GM18868 (cell line): ENCODE measurements at regions not wholly inside any gene's neighbourhood (a gene's known extent, or its start where the extent isn't known, plus 50 kb on each side); places are given as distances from the start of the nearest gene placed in this dataset.

Experiments used
- ATAC-seq: cut with Tn5 transposase; IDR thresholded peaks from one replicate; pipeline ENCODE4 v1.9.1; 2021; ENCODE audit warnings: mild to moderate bottlenecking, moderate library complexity; ENCODE audit not compliant: unreplicated experiment

DNA sequence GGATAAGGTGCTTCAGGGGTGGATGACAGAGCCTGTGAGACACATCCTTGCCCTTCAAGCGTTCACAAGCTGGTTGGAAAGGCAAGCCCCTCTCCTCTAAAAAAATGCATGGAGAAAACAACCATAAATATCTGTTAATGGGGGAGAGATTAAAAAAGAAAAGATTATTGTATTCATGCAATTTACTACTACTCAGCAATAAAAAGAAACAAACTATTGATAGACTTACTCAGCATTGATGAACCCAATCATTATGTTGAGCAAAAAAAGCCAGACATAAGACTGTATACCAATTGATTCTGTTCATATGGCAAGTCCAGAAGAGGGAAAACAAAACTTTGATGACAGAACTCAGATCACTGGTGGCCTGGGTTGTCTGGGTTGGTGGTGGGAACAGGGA is 138.7 kb upstream of the IRF2BP2 start:
- no peak for ATAC-seq

DNA sequence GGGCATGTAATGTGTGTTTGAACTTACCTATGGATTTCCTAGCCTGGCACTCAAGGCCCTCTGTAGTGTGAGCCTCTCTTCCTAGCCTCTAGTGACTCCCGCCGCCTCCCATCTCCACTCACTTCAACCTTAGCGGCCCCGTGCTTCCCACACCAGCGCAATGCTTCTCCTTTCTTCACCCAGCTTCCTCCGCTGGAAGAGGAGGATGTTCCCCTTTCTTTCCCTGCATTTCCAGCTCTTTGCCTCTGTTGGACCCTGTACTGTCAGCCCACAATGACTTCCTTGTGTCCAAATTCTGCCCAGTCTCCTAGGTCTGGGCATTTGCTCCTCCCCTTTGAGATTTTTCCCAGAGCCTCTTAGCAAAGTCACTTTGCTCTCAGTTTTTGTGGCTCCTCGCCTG is 138.1 kb upstream of the IRF2BP2 start:
- ATAC-seq: no peak

DNA sequence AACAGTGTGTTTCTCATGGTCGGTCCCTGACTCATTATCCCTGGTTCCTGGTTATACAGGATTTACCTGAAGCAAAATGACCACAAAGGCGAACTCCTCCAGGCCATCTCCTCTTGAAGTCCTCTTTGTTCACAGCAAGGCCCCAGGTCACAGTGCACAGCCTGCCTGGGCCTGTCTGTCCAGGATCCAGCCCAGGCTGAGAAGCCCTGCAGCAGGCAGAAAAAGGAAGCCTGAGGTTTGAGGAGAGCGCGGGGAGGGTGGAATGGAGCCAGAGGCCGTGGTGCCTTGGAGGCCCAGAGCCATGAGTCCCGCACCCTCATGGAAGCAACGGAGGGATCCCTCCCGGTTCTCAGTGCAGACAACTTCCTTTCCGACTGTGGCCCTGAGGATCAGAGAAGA is 136.8 kb upstream of the IRF2BP2 start:
- ATAC-seq: no peak

DNA sequence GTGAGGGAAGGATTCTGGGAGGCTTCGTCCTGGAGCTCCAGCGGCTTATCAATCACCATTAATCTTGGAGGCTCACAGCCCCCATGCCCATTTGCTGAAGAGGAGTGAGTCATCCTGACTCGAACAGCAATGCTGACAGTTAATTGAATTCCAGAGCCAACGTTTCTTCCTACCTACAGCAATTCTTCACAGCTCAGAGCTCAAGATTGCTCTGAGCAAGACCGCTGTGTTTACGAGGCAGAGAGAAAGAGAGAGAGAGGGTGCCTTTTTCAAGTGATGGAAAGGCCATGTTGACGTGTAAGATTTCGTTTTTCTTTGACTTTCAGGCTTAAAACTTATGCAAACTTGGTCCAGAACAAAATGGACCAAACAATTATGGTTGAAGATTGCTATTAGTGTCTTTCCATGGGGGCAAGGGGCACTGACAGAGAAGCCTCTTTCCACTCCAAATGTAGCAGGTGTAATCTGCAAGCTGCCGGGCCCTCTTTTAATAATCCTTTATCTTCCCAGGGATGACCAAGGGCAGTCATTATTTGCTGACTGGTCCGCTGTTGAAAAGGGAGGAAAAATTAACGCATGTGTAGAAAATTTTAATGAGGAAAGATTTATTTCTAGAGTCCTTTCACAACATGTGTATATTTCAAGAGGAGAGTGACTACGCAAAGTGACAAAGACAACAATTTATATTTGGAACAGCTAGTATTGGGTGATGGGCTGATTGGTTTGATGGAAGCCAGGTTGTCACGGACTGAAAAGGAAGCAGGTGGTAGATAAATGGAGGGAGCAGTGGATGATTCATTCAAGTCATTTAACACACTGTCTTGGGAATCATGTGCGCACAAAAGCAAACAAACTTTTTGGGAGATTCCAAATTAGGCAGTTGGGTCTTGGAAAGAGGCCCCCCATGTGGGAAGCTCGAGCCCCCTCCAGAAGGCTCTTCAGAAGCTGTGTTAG is 136.1 kb upstream of the IRF2BP2 start:
- ATAC-seq: no peak

DNA sequence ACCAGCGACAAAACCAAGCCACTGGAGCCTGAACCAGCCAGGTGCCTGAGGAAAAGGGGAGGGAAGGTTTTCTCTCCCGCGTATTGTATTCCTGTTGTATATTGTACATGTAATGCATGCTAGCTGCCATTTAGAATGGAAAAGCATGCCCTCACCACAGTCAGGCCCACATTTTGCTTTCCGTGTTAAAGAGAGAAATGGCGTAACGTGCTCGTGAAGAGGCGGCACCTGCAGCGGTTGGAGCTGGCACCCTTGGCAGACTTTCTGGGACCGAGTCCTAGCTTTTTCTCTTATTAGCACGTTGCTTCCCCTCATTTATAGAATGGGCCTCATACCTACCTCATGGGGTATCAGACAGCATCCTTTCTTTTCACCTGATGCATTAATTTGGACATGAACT is 135.3 kb upstream of the IRF2BP2 start:
- ATAC-seq: no peak

DNA sequence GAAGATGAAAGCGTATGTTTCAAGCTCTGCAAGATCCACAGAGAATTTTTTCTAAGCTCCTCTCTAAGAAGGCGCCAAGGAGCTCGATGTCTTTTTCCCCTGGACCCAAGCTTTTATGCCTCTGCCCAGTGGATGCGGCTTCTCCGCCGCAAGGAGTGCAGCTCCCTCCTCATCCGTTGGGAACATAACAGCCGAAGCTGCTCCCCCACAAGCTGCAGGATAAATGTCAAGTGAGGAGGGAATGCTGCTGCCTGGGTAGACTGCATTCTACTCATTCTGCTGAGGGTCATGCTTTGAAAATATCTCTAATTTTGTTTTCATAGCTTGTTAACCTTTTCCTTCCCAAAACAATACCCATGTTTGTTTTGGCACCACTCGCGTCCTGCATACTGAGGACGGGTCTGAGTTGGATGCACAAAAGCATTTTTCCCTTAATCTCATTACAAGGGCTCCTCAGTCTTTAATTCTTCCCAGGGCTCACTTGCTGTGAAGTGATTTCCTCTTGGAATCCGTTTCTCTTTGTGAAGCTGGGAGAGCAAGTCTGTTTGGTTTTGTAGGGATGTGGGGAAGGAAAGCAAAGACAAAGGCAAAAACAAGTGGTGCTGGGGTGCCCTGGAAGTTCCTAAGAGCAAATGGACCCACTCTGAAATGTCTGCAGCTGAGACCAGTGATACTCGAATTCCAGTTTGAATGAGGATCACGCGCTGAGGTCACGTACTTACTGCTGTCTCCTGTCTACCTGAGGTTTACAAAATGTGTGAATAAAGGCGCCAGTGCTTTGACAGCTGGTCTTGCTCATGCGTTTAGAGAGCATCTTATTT is 134.0 kb upstream of the IRF2BP2 start:
- no peak for ATAC-seq

DNA sequence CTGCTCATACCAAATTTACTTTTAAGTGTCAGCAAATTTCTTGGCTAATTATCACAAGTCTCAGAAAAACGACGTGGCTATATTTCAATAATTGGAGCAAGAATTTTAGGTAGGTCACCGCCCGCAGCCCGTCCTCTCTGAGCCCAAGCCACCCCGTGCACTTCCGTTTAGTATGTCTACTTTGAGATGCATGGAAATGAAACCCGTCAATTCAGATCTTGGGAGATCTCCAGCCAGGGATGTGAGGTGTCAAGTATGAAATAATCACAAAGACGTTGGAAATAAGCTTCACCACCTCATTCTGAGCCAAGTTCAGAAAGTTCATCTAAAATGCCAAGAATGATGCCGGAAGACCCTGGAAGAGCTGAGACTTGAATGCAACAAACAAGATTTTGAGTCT is 132.6 kb upstream of the IRF2BP2 start:
- no peak for ATAC-seq

DNA sequence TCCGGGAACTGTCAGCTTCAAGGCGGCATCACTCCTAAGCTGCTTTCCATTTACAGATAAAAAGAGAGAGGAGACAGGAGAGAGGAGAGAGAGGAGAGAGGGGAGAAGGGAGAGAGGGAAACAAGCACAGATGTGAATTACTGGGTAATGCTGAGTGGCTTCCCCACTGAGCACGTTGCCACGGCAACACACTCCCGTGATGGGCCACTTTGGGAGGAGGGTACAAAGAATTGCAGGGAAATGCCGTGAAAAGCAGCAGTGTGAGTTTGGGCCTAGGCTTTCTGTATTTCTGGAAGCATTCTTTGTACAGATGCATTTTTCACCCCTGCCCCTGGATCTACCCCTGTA is 128.0 kb upstream of the IRF2BP2 start:
- no peak for ATAC-seq

DNA sequence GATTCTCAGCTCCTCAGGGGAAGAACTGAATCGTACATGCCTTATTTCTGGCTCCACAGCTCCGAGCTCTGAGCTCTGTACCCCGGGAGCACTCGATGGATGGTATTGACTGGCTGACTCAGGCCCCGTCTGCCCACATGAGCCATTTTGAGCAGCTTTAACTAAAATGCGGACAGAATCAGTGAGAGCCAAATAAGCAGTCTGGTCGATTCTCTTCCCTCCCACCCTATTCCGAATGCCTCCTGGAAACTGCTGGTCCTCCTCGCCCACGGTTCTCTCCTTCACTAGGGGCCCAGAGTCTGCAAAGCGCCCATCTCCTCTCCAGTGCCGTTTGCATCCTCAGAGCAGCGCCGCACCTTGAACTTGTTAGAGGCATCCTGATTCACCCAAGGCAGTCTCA is 125.9 kb upstream of the IRF2BP2 start:
- ATAC-seq: no peak

DNA sequence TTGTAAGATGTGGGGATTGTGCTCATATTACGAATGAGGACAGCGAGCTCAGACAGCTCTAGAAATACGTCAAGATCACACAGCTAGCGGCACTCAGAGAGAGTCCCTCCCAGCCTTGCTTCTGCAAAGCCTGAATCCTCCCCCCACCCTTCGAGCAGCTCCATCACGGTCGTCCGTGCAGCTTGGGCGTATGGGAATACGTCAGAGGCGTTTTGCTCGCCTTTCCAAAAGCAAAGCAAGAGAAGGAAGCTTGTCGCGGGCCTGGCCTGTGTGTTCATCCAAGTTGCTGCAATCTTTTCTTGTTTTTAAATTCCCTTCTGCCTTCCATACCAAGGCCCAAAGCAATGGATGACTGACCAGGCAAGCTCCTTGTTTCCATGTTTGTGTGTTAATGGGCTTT is 125.5 kb upstream of the IRF2BP2 start:
- no peak for ATAC-seq

DNA sequence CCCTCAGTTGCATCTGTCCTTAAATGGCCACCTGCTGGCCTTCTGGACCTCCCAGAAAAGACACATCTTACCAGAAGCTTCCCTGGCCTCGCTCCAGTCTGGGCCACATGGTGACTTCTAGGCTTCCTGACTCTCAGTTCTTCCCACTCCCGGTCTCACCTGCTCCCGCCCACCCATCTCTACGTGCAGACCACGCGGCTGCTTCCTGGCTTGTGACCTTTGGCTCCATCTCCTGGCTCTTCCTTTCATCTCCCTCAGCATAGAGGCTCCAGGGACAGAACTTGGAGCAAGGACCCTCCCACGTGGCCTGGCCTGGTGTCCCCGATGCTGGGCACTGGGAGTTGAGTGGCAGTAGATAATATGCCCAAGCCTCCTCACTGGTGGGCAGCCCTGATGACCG is 124.9 kb upstream of the IRF2BP2 start:
- no peak for ATAC-seq

DNA sequence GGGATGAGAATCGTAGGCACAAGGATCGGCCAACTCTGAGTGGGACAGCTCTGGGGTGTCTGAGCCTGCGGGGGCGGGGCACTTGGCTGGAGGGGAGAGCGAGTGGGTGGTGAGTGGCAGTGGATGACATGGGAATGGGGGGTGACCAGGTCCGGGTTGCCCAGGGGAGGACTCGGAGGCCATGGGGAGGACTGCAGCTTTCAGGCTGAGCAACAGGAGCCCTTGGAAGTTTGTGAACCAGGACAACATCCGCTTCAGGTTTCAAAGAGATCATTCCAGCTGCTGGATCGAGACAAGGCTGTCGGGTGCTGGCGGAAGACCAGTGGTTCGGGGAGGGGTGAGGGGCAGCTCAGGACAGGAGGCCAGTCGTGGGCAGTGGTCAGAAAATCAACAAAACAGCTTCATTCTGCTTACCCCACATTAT is 124.4 kb upstream of the IRF2BP2 start:
- no peak for ATAC-seq

DNA sequence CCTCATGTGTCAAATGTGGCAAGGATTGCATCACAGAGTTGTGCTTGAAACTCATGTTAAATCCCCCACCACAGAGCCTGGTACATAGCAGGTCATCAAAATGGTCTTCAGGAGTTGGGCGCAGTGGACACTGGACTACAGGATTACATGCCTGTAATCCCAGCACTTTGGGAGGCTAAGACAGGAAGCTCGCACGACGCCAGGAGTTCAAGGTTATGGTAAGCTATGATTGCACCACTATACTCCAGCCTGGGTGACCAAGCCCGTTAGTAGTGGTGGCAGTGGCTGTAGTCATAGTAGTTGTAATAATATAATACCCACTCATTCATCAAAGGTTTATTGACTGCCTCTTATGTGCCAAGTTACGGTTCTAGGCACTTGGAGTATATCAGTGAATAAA is 123.4 kb upstream of the IRF2BP2 start:
- no peak for ATAC-seq

DNA sequence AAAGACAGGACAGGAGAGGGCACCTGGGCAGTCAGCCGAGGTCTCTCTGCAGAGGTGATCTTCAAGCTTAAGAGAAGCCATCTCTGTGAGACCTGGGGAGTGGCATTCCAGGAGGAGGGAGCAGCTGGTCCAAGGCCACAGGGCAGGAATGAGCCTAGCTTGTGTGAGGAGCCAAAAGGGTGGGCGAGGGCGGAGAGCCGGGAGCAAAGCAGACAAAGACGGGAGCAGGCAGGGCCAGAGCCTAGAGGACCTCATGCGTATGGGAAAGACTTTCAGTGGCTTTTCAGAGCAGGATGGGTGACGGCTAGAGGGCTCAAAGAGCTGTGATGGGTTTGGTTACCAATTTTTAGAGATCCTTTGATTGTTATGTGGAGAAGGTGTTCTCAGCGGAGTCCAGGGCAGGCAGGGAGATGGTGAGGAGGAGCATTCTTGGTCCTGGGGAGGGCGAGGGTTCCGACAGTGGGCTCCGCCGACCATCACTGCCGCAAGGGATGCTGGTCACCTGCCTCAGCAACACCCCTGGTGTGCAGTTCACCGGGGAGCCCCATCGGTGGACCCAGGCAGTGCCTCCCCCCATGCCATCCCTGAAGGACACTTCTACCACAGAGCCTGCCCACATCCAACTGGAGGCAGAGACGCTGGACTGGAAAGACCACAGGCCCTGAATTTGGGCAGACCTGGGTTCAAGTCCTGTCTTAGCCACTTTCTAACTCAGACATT is 122.9 kb upstream of the IRF2BP2 start:
- no peak for ATAC-seq

DNA sequence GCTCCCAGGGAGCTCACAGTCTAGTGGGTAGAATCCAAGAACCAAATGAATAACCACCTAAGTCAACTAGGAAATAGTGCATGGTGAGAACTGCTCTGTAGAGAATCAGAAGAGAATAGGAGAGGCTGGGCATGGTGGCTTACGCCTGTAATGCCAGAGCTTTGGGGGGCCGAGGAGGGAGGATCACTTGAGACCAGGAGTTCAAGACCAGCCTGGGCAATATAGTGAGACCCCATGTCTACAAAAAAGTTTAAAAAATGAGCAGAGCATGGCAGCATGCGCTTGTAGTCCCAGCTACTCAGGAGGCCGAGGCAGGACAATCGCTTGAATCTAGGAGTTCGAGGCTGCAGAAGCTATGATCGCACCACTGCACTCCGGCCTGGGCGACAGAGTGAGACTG is 122.3 kb upstream of the IRF2BP2 start:
- no peak for ATAC-seq

DNA sequence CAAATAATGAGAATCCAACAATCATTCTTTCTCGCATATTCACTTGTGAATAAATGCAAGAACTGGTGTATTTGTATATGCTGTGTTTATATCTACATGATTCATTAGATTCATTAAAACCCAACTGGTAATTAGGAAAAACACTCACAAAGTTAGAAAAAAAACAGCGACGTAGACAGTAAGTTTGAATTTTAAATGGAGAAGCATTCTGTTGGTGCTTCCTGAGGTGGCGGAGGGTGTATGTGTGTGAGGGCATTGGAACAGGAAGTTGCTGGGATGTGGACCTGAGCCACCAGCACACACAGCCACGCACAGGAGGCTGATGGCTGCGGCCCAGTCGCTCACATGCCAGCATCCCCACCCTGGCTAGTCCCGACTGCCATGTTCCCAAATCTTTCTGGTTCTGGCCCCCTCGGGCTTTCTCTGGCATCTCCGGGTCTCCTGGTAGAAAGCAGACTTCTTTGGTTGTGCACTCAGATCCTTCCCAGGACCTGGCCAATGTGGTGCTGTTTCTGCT is 121.6 kb upstream of the IRF2BP2 start:
- ATAC-seq: peak; percentile 26

DNA sequence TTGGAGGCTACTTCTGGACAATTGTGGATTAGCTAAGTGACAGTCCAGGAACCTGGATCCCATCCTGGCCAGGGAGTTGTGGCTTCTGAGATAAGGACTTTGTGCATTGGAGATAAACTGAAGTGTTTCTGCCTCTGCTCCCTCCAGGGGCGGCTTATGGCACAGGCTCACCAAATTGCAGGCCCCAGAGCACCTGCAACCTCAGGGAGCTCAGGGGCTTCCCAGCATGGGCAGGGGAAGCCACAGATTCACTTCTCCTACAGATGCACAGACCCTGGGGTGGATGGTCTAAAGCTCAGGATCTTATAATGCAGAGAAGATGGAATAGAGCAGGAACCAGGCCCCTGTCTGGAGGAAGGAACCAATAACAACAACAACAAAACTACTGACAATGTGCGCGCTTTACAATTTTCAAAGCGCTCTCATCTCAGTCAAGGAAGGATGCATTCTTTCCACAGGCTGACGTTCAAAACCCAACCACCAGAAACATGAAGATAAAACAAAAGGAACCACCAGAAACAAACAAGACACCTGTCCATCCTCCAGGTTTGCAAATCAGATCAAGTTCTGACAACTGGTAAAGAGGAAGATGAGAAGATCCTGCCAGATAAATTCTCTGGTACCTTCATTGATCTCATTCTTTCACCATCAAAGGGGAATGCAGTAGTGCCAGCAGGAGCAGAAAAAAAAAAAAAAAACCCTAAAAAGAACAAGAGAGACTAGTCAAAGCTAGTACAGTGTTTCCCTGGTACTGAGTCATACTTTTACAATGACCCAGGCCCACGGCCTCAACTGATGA is 121.0 kb upstream of the IRF2BP2 start:
- ATAC-seq: peak; percentile 69

DNA sequence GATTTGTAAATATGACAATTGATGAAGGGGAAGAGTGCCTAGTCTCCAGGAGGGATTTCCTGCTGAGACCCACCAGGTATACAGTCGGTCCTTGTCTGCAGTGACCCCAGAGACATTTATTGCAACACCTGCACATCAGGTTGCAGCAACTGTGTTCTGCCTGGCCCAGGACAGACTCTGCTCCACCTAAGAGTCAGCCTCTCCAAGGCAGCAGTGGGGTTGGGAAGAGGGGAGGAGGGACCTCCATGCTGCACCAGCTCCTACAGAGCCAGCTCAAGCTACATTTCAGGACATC is 120.4 kb upstream of the IRF2BP2 start:
- ATAC-seq: no peak

DNA sequence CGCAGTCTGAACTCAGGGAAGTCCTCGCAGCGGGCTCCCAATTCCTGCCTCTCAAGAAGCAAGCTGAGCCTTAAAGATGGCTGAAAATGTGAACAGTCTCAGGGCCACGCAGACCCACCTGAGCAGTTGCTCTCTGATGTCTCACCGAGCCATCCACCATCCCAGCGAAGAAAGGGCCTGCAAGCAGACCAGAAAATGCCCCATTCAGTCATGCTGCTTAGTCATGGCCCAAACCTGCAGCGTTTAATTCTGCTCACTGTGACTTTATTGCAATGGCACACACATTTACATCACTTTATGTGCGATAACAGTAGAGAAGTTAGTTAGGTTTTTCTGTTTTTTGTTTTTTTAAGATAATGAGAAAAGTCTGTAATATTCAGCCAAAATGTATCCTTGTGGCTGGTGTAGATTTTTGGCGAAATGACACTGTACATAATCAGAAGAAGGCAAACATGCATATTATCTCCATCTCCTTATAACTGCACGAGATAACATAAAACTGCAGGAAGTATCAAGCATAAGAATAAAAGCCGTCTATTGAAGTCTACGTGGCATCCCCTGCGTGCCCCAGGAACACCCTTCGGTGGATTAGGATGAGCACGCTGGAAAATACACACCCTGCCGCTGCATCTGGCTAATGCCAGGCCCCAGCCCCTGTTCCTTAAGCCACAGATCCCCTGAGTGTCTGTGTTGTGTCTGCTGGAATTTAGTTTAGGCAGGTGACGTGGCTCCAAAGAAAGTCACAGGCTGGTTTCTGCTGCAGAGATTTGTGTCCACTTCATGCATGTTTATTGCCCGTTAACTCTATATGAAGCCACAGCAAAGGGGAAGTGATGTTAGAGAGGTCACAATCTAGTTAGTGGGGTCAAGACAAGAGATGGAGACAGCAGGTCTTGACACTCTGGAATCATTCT is 119.8 kb upstream of the IRF2BP2 start:
- no peak for ATAC-seq

DNA sequence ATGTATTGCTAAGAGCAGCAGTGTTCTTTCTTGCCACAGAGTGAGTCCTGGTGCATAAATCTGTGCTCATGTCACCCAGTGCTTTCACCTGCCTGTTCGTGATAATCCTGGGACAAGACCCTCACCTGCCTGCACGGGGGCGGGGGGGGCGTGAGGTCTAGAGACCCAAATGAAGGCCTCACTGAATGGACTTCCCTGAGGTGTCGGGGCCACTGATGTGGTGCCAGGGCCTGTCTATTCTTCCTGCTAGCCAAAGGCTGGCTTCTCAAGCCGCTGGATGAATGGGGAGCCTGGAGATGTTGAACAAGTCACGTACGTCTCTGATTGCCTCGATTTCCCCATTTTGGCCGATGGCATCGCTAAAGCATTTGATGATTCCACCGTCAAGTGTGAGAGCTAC is 118.8 kb upstream of the IRF2BP2 start:
- ATAC-seq: no peak
